Activated B cell treated with CpG ODN at 0.5 μM for 24 hours (primary cell): ENCODE measurements at regions not wholly inside any gene's neighbourhood (a gene's known extent, or its start where the extent isn't known, plus 50 kb on each side); places are given as distances from the start of the nearest gene placed in this dataset.

ENCODE experiments used
- ATAC-seq: fragments of 200-7000 bp; cut with Tn5 transposase; one replicate; pipeline ENCODE4 v1.10.0; 2021; ENCODE audit warnings: low read depth, mild to moderate bottlenecking, moderate library complexity
- CTCF ChIA-PET: fragments of 350-600 bp; sonication (Branson Sonifier 250); formaldehyde crosslinking; loops from one replicate; lab custom pipeline; 2021; ENCODE audit warnings: antibody characterized with exemption; lab: Charles Lee
- POLR2A ChIA-PET: fragments of 350-600 bp; sonication (Branson Sonifier 250); formaldehyde crosslinking; loops from one replicate; lab custom pipeline; 2021; ENCODE audit warnings: antibody characterized with exemption; lab: Charles Lee
- DNase-seq: peaks from one replicate; pipeline ENCODE4 v3.0.0; 2022
- H3K27ac Mint-ChIP-seq: one replicate; pipeline ENCODE4 v1.8.0; 2020; ENCODE audit warnings: mixed read lengths
- H3K27me3 Mint-ChIP-seq: one replicate; pipeline ENCODE4 v1.8.0; 2021; ENCODE audit warnings: mixed read lengths
- H3K36me3 Mint-ChIP-seq: one replicate; pipeline ENCODE4 v1.8.0; 2021; ENCODE audit warnings: low read depth, mixed read lengths
- H3K4me1 Mint-ChIP-seq: one replicate; pipeline ENCODE4 v1.8.0; 2021; ENCODE audit warnings: mixed read lengths
- H3K4me3 Mint-ChIP-seq: one replicate; pipeline ENCODE4 v1.8.0; 2020; ENCODE audit warnings: mild to moderate bottlenecking, mixed read lengths
- H3K9me3 Mint-ChIP-seq: one replicate; pipeline ENCODE4 v1.8.0; 2020; ENCODE audit warnings: mixed read lengths
- CTCF ChIP-seq: fragments of 200-600 bp; IDR thresholded peaks from one replicate; pipeline ENCODE4 v1.8.0; 2022; ENCODE audit warnings: antibody characterized with exemption, mild to moderate bottlenecking
- intact Hi-C: fragments of 100-400 bp; cut with micrococcal nuclease; formaldehyde crosslinking; loops from one replicate; pipeline ENCODE4 v1.15.1; 2024

DNA sequence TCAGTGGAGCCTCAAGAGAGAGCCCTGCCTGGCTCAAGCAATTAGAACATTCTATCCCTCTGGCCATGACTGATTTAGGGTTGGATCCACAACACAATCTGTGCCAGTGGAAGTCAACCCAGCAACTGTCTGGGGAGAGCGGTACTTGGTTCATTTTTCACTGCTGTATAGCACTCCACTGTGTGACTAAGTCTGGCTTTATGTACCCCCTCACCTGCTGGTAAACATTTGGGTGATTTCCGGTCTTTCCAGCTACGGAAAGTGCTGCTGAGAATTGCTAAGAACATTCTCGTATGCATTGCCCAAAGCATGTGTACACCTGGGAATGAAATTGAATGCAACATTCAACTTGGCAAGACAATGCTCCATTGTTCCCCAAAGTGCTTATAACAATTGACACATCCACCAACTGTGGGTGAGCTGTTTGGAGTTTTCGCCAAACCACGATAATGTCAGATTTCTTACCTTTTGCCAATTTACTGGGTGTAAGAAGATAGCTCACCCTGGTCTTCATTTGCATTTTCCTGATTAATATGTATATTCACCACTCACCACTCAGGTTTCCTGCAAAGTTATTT is 63.5 kb upstream of the MED9 start:
- peaks cover 10% of the 10 kb centered on the region for H3K4me1 Mint-ChIP-seq
- peaks cover 16% of the 10 kb centered on the region for H3K27me3 Mint-ChIP-seq
- H3K27ac Mint-ChIP-seq = no peak overlapping the region
- H3K36me3 Mint-ChIP-seq = no peaks in the 10 kb centered on the region
- intact Hi-C loops = no loop called here
- DNase-seq (no peak), ATAC-seq (no peak)
- ChIA-PET POLR2A (no interaction called here), CTCF (no interaction called here)
- no peaks in the 10 kb centered on the region for H3K9me3 Mint-ChIP-seq
- H3K4me3 Mint-ChIP-seq = no peak overlapping the region
- TF ChIP-seq CTCF = no peak

DNA sequence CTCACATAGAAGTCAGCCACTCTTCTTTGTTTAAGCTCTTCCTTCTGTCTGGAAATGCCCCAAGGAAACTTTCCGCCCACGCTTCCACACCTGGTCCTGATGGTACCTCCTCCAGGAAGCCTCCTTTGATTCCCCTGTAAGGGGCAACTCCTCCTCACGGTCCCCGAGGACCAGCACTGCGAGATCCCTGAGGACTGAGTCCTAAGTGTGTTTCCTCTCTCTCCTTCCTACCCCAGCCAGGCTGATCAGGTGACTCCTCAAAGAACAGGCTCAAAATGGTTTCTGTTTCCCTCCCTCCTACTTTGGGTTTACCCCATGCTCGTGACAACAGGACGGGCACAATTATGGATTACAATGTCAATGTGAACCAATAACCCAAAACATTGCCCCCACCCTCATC is 63.0 kb upstream of the MED9 start:
- Mint-ChIP-seq H3K4me3 (no peak overlapping the region), H3K27ac (no peak overlapping the region)
- CTCF ChIA-PET = no interaction called here

GRCh38 chr17:17414341-17414805 is 62.4 kb upstream of the MED9 start:
- intact Hi-C loops = no loop called here
- ATAC-seq = no peak
- CTCF ChIA-PET = no interaction called here
- Mint-ChIP-seq H3K27ac (no peak overlapping the region), H3K27me3 (peaks cover 16% of the 10 kb centered on the region), H3K36me3 (no peaks in the 10 kb centered on the region), H3K9me3 (no peaks in the 10 kb centered on the region), H3K4me1 (peaks cover 10% of the 10 kb centered on the region), H3K4me3 (no peak overlapping the region)
- POLR2A ChIA-PET = no interaction called here
- no peak for TF ChIP-seq CTCF
- no peak for DNase-seq

More for the DNA sequence above, 63.0 kb upstream of the MED9 start:
- DNase-seq = no peak
- Mint-ChIP-seq H3K27me3 (peaks cover 16% of the 10 kb centered on the region), H3K9me3 (no peaks in the 10 kb centered on the region), H3K36me3 (no peaks in the 10 kb centered on the region), H3K4me1 (peaks cover 10% of the 10 kb centered on the region)
- no peak for ATAC-seq
- POLR2A ChIA-PET = no interaction called here
- TF ChIP-seq CTCF = no peak
- intact Hi-C loops = no loop called here

DNA sequence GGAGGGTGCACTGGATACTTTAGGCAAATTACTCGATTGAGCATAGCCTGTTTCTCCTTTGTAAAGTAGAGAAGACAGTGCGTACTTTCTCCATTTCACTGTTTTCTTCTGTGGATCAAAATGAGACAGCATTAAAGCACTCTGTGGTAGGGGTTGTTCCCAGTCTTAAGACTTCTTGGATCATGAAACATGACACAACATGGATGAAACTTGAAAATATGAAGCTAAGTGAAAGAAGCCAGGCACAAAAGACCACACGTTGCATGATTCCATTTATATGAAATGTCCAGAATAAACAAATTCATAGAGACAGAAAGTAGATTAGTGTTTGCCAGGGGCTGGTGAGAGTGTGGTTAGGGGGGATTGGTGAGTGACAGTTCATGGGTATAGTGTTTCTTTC is 61.8 kb upstream of the MED9 start:
- ATAC-seq (no peak), DNase-seq (no peak)
- no peak overlapping the region for H3K27ac Mint-ChIP-seq
- no peak for TF ChIP-seq CTCF
- ChIA-PET POLR2A (no interaction called here), CTCF (interaction anchor here (1.1 kb wide), 1 partner anchor 82 kb away, joined by 3 read pairs; no protein-coding TSS in a partner anchor)
- no peaks in the 10 kb centered on the region for H3K9me3 Mint-ChIP-seq
- H3K4me1 Mint-ChIP-seq = peaks cover 10% of the 10 kb centered on the region
- peaks cover 18% of the 10 kb centered on the region for H3K27me3 Mint-ChIP-seq
- intact Hi-C loops = no loop called here
- H3K36me3 Mint-ChIP-seq = no peaks in the 10 kb centered on the region
- no peak overlapping the region for H3K4me3 Mint-ChIP-seq

DNA sequence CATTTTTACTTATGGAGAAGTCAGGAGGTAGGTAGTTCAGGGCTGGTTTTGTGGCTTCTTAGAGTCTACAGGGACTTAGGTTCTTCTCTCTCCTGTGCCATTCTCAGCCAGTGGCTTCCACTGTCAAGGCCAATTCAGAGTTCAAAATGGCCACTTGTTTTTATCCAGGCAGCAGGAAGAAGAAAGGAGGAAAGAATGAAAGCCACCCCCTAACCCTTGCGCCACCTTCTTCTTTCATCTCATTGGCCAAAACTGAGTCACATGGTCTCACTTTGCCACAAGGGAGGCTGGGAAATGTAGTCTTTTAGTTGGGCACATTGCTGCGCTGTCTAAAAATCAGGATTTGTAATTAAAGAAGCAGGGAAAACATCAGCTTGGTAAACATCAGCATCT is 60.8 kb upstream of the MED9 start:
- TF ChIP-seq CTCF = no peak
- H3K27ac Mint-ChIP-seq = no peak overlapping the region
- H3K27me3 Mint-ChIP-seq = peaks cover 14% of the 10 kb centered on the region
- ChIA-PET CTCF (interaction anchor here (1.1 kb wide), 1 partner anchor 81 kb away, joined by 3 read pairs; no protein-coding TSS in a partner anchor), POLR2A (no interaction called here)
- intact Hi-C loops = no loop called here
- no peaks in the 10 kb centered on the region for H3K9me3 Mint-ChIP-seq
- H3K4me1 Mint-ChIP-seq = peaks cover 10% of the 10 kb centered on the region
- H3K36me3 Mint-ChIP-seq = no peaks in the 10 kb centered on the region
- no peak for DNase-seq
- H3K4me3 Mint-ChIP-seq = no peak overlapping the region
- ATAC-seq = no peak
